CD4-positive, alpha-beta memory T cell (primary cell): ENCODE measurements at regions not wholly inside any gene's neighbourhood (a gene's known extent, or its start where the extent isn't known, plus 50 kb on each side); places are given as distances from the start of the nearest gene placed in this dataset.
"Not testable (repeated sequence)": the region's sequence is repeated elsewhere in the genome, so short reads cannot be mapped to it uniquely, and the experiment has no call there.

Experiments used
- CTCF ChIA-PET: fragments of 350-600 bp; sonication (Branson Sonifier 250); formaldehyde crosslinking; loops from one replicate; lab custom pipeline; 2021; ENCODE audit warnings: inconsistent platforms; ENCODE audit not compliant: partially characterized antibody; lab: Charles Lee
- POLR2A ChIA-PET: fragments of 350-600 bp; sonication (Branson Sonifier 250); formaldehyde crosslinking; loops from one replicate; lab custom pipeline; 2021; ENCODE audit not compliant: partially characterized antibody; lab: Charles Lee
- DNase-seq, 5 donors: peaks; one replicate each; pipeline versions ENCODE4 v3.0.0 to v3.0.0-alpha.2; 2020 to 2022; ENCODE audit warnings: mixed read lengths in 1 of 5
- H3K27ac ChIP-seq: one replicate; pipeline ENCODE4 v1.7.0; 2013; ENCODE audit warnings: low read depth, low read length
- H3K27me3 ChIP-seq: 2 replicates; pipeline ENCODE4 v1.7.0; 2013; ENCODE audit warnings: mild to moderate bottlenecking, low read length, moderate library complexity; ENCODE audit not compliant: insufficient read depth
- H3K36me3 ChIP-seq: 2 replicates; pipeline ENCODE4 v1.7.0; 2013; ENCODE audit warnings: mild to moderate bottlenecking, low read length, moderate library complexity; ENCODE audit not compliant: insufficient read depth
- H3K4me1 ChIP-seq: 2 replicates; pipeline ENCODE4 v1.7.0; 2013; ENCODE audit warnings: mild to moderate bottlenecking, low read length, moderate library complexity; ENCODE audit not compliant: insufficient read depth
- H3K4me3 ChIP-seq, 2 donors: one replicate each; pipeline ENCODE4 v1.7.0; 2013; ENCODE audit warnings: low read length in 2 of 2, mild to moderate bottlenecking in 1 of 2
- H3K9me3 ChIP-seq, 2 donors: one replicate each; pipeline ENCODE4 v1.7.0; 2013; ENCODE audit warnings: low read length in 2 of 2, control low read depth in 1 of 2; ENCODE audit not compliant: control insufficient read depth in 1 of 2
- H3K27ac Mint-ChIP-seq, 7 donors: one replicate each; pipeline ENCODE4 v1.8.0; 2020 to 2021; ENCODE audit warnings: mixed read lengths in 7 of 7, mild to moderate bottlenecking in 6 of 7, inconsistent platforms in 3 of 7, moderate library complexity in 3 of 7
- H3K27me3 Mint-ChIP-seq, 2 donors: one replicate each; pipeline ENCODE4 v1.8.0; 2020 to 2021; ENCODE audit warnings: mixed read lengths in 2 of 2
- H3K36me3 Mint-ChIP-seq, 2 donors: one replicate each; pipeline ENCODE4 v1.8.0; 2020 to 2021; ENCODE audit warnings: mixed read lengths in 2 of 2, inconsistent platforms in 1 of 2, mild to moderate bottlenecking in 1 of 2
- H3K4me1 Mint-ChIP-seq, 4 donors: one replicate each; pipeline ENCODE4 v1.8.0; 2020 to 2021; ENCODE audit warnings: mixed read lengths in 4 of 4, mild to moderate bottlenecking in 1 of 4
- H3K4me3 Mint-ChIP-seq, 8 donors: one replicate each; pipeline ENCODE4 v1.8.0; 2020 to 2021; ENCODE audit warnings: mixed read lengths in 8 of 8, mild to moderate bottlenecking in 7 of 8, moderate library complexity in 6 of 8, inconsistent platforms in 3 of 8
- H3K9me3 Mint-ChIP-seq, 8 donors: one replicate each; pipeline ENCODE4 v1.8.0; 2020 to 2021; ENCODE audit warnings: mixed read lengths in 8 of 8, mild to moderate bottlenecking in 5 of 8, inconsistent platforms in 3 of 8, moderate library complexity in 1 of 8
- intact Hi-C: fragments of 100-400 bp; cut with micrococcal nuclease; formaldehyde crosslinking; loops from one replicate; pipeline ENCODE4 v1.15.1; 2023

- Histone ChIP-seq H3K36me3 (no peaks in the 10 kb centered on the region), H3K9me3 (no peaks in the 10 kb centered on the region), H3K27me3 (no peaks in the 10 kb centered on the region), H3K27ac (no peak overlapping the region), H3K4me3 (no peak overlapping the region), H3K4me1 (no peaks in the 10 kb centered on the region)
- H3K4me1 Mint-ChIP-seq: no peaks in the 10 kb centered on the region
- ChIA-PET POLR2A (no interaction called here), CTCF (no interaction called here)
- H3K4me3 Mint-ChIP-seq: no peak overlapping the region
- intact Hi-C loops: no loop called here
- no peak overlapping the region for H3K27ac Mint-ChIP-seq
- H3K36me3 Mint-ChIP-seq: no peaks in the 10 kb centered on the region
- DNase-seq: no peak
- peaks cover 0 to 7% (median 0%) of the 10 kb centered on the region in 8 donors for H3K9me3 Mint-ChIP-seq
- no peaks in the 10 kb centered on the region for H3K27me3 Mint-ChIP-seq
Observed at GRCh38 chr2:14761118-14761517, 128.6 kb downstream of the LRATD1 start.

GRCh38 chr2:14773696-14774095, 141.2 kb downstream of the LRATD1 start:
- H3K36me3 Mint-ChIP-seq: no peaks in the 10 kb centered on the region
- no peaks in the 10 kb centered on the region for H3K27me3 Mint-ChIP-seq
- H3K4me1 ChIP-seq: no peaks in the 10 kb centered on the region
- DNase-seq: no peak
- CTCF ChIA-PET: no interaction called here
- H3K27ac ChIP-seq: no peak overlapping the region
- no peaks in the 10 kb centered on the region for H3K4me1 Mint-ChIP-seq
- no peaks in the 10 kb centered on the region for H3K36me3 ChIP-seq
- H3K27ac Mint-ChIP-seq: no peak overlapping the region
- POLR2A ChIA-PET: no interaction called here
- no peaks in the 10 kb centered on the region for H3K27me3 ChIP-seq
- H3K9me3 ChIP-seq: no peaks in the 10 kb centered on the region
- H3K4me3 Mint-ChIP-seq: no peak overlapping the region
- intact Hi-C loops: no loop called here
- H3K4me3 ChIP-seq: no peak overlapping the region
- H3K9me3 Mint-ChIP-seq: peaks cover 0 to 4% (median 2%) of the 10 kb centered on the region in 8 donors

GRCh38 chr2:14774436-14774968, 142.0 kb downstream of the LRATD1 start:
- H3K4me3 Mint-ChIP-seq: no peak overlapping the region
- CTCF ChIA-PET: no interaction called here

GRCh38 chr2:14776216-14776615, 143.7 kb downstream of the LRATD1 start:
- CTCF ChIA-PET: no interaction called here
- Histone ChIP-seq H3K36me3 (no peaks in the 10 kb centered on the region), H3K9me3 (no peaks in the 10 kb centered on the region), H3K27me3 (no peaks in the 10 kb centered on the region), H3K27ac (no peak overlapping the region), H3K4me1 (no peaks in the 10 kb centered on the region), H3K4me3 (no peak overlapping the region)
- intact Hi-C loops: no loop called here
- no peak for DNase-seq
- POLR2A ChIA-PET: no interaction called here
- Mint-ChIP-seq H3K4me1 (no peaks in the 10 kb centered on the region), H3K36me3 (no peaks in the 10 kb centered on the region), H3K4me3 (no peak overlapping the region), H3K27me3 (peaks cover 0 to 1% of the 10 kb centered on the region in 2 donors), H3K9me3 (peaks cover 0 to 9% (median 1%) of the 10 kb centered on the region in 8 donors), H3K27ac (no peak overlapping the region)

More at GRCh38 chr2:14774436-14774968, 142.0 kb downstream of the LRATD1 start:
- no peaks in the 10 kb centered on the region for H3K9me3 ChIP-seq
- POLR2A ChIA-PET: no interaction called here
- no peak overlapping the region for H3K4me3 ChIP-seq
- H3K9me3 Mint-ChIP-seq: peaks cover 0 to 4% (median 2%) of the 10 kb centered on the region in 8 donors
- H3K4me1 Mint-ChIP-seq: no peaks in the 10 kb centered on the region
- intact Hi-C loops: no loop called here
- H3K27ac ChIP-seq: no peak overlapping the region
- no peaks in the 10 kb centered on the region for H3K27me3 Mint-ChIP-seq
- H3K27me3 ChIP-seq: no peaks in the 10 kb centered on the region
- H3K27ac Mint-ChIP-seq: no peak overlapping the region
- DNase-seq: no peak
- H3K4me1 ChIP-seq: no peaks in the 10 kb centered on the region
- no peaks in the 10 kb centered on the region for H3K36me3 ChIP-seq
- no peaks in the 10 kb centered on the region for H3K36me3 Mint-ChIP-seq

- no peaks in the 10 kb centered on the region for H3K4me1 ChIP-seq
- ChIA-PET CTCF (no interaction called here), POLR2A (no interaction called here)
- no peaks in the 10 kb centered on the region for H3K4me1 Mint-ChIP-seq
- peaks cover 0 to 14% (median 8%) of the 10 kb centered on the region in 8 donors for H3K9me3 Mint-ChIP-seq
- H3K36me3 Mint-ChIP-seq: no peaks in the 10 kb centered on the region
- peaks cover 0 to 1% of the 10 kb centered on the region in 2 donors for H3K27me3 Mint-ChIP-seq
- H3K9me3 ChIP-seq: no peaks in the 10 kb centered on the region
- no peak overlapping the region for H3K4me3 ChIP-seq
- H3K27me3 ChIP-seq: no peaks in the 10 kb centered on the region
- H3K4me3 Mint-ChIP-seq: no peak overlapping the region
- no peak for DNase-seq
- no peak overlapping the region for H3K27ac Mint-ChIP-seq
- H3K27ac ChIP-seq: no peak overlapping the region
- intact Hi-C loops: no loop called here
- no peaks in the 10 kb centered on the region for H3K36me3 ChIP-seq
Observed at GRCh38 chr2:14778015-14778414, 145.5 kb downstream of the LRATD1 start.

GRCh38 chr2:14779252-14779651, 146.7 kb downstream of the LRATD1 start:
- Mint-ChIP-seq H3K27ac (no peak overlapping the region), H3K4me1 (no peaks in the 10 kb centered on the region), H3K36me3 (no peaks in the 10 kb centered on the region), H3K27me3 (peaks cover 0 to 1% of the 10 kb centered on the region in 2 donors), H3K4me3 (no peak overlapping the region), H3K9me3 (peaks cover 0 to 14% (median 8%) of the 10 kb centered on the region in 8 donors)
- ChIA-PET POLR2A (no interaction called here), CTCF (no interaction called here)
- no peak overlapping the region for H3K4me3 ChIP-seq
- no peaks in the 10 kb centered on the region for H3K27me3 ChIP-seq
- DNase-seq: peak in 1 of 5 donors; percentile 28
- no peak overlapping the region for H3K27ac ChIP-seq
- no peaks in the 10 kb centered on the region for H3K36me3 ChIP-seq
- H3K9me3 ChIP-seq: no peaks in the 10 kb centered on the region
- no peaks in the 10 kb centered on the region for H3K4me1 ChIP-seq
- intact Hi-C loops: no loop called here

GRCh38 chr2:14781142-14781541, 148.6 kb downstream of the LRATD1 start:
- Histone ChIP-seq H3K27me3 (no peaks in the 10 kb centered on the region), H3K4me3 (no peak overlapping the region), H3K36me3 (no peaks in the 10 kb centered on the region), H3K9me3 (no peaks in the 10 kb centered on the region), H3K27ac (no peak overlapping the region), H3K4me1 (no peaks in the 10 kb centered on the region)
- no peaks in the 10 kb centered on the region for H3K4me1 Mint-ChIP-seq
- peaks cover 0 to 14% (median 8%) of the 10 kb centered on the region in 8 donors for H3K9me3 Mint-ChIP-seq
- no peaks in the 10 kb centered on the region for H3K36me3 Mint-ChIP-seq
- CTCF ChIA-PET: no interaction called here
- intact Hi-C loops: no loop called here
- DNase-seq: no peak
- peaks cover 0 to 1% of the 10 kb centered on the region in 2 donors for H3K27me3 Mint-ChIP-seq
- no peak overlapping the region for H3K4me3 Mint-ChIP-seq
- H3K27ac Mint-ChIP-seq: no peak overlapping the region
- POLR2A ChIA-PET: no interaction called here

GRCh38 chr2:14788814-14789213, 156.3 kb downstream of the LRATD1 start:
- H3K9me3 ChIP-seq, H3K4me1 Mint-ChIP-seq, H3K27ac ChIP-seq, CTCF ChIA-PET, POLR2A ChIA-PET, H3K27ac Mint-ChIP-seq, H3K36me3 ChIP-seq, H3K36me3 Mint-ChIP-seq, H3K4me3 ChIP-seq, H3K4me3 Mint-ChIP-seq, H3K27me3 Mint-ChIP-seq, intact Hi-C loops, H3K4me1 ChIP-seq, H3K27me3 ChIP-seq: not testable (repeated sequence)
- DNase-seq: peak in 1 of 5 donors; percentile 24
- H3K9me3 Mint-ChIP-seq: peaks cover 0 to 21% (median 13%) of the 10 kb centered on the region in 8 donors
